OCI-LY3 (cell line): ENCODE measurements at regions not wholly inside any gene's neighbourhood (a gene's known extent, or its start where the extent isn't known, plus 50 kb on each side); places are given as distances from the start of the nearest gene placed in this dataset.

Source experiments
- CTCF ChIP-seq: fragments of 200-600, 300-600 bp; sonication (generic); IDR thresholded peaks from 2 replicates; pipeline ENCODE4 v1.5.1; 2014; ENCODE audit warnings: antibody characterized with exemption, low read length, low read depth
- EZH2phosphoT487 ChIP-seq: fragments of 200-600 bp; shearing (Covaris generic); IDR thresholded peaks from 2 replicates; pipeline ENCODE4 v1.6.1; 2018; ENCODE audit warnings: antibody characterized with exemption, mixed run types, low read depth

- TF ChIP-seq CTCF (no peak), EZH2phosphoT487 (no peak)
Measured at GRCh38 chr9:1676771-1677170, 338.4 kb upstream of the SMARCA2 start.
